Adipocyte (in vitro differentiated cells): ENCODE measurements at regions not wholly inside any gene's neighbourhood (a gene's known extent, or its start where the extent isn't known, plus 50 kb on each side); places are given as distances from the start of the nearest gene placed in this dataset.
"Not testable (repeated sequence)": the region's sequence is repeated elsewhere in the genome, so short reads cannot be mapped to it uniquely, and the experiment has no call there.

Experiments used
- DNase-seq: peaks from one replicate; pipeline ENCODE4 v3.0.0-alpha.2; 2015; ENCODE audit warnings: low read depth
- H3K27me3 ChIP-seq: replicated peaks from 2 replicates; pipeline ENCODE4 v1.7.0; 2013; ENCODE audit warnings: mild to moderate bottlenecking, low read length, moderate library complexity; ENCODE audit not compliant: control insufficient read depth, insufficient read depth
- H3K36me3 ChIP-seq: 2 replicates; pipeline ENCODE4 v1.7.0; 2013; ENCODE audit warnings: low read length, mild to moderate bottlenecking, moderate library complexity; ENCODE audit not compliant: control insufficient read depth, insufficient read depth, severe bottlenecking
- H3K4me1 ChIP-seq: 2 replicates; pipeline ENCODE4 v1.7.0; 2013; ENCODE audit warnings: mild to moderate bottlenecking, low read length, moderate library complexity; ENCODE audit not compliant: control insufficient read depth, insufficient read depth
- H3K4me3 ChIP-seq: 2 replicates; pipeline ENCODE4 v1.7.0; 2013; ENCODE audit warnings: mild to moderate bottlenecking, low read length, moderate library complexity
- H3K9ac ChIP-seq: 2 replicates; pipeline ENCODE4 v1.7.0; 2013; ENCODE audit warnings: mild to moderate bottlenecking, low read length, moderate library complexity
- H3K9me3 ChIP-seq: 2 replicates; pipeline ENCODE4 v1.7.0; 2013; ENCODE audit warnings: mild to moderate bottlenecking, low read length, moderate library complexity; ENCODE audit not compliant: control insufficient read depth

DNA sequence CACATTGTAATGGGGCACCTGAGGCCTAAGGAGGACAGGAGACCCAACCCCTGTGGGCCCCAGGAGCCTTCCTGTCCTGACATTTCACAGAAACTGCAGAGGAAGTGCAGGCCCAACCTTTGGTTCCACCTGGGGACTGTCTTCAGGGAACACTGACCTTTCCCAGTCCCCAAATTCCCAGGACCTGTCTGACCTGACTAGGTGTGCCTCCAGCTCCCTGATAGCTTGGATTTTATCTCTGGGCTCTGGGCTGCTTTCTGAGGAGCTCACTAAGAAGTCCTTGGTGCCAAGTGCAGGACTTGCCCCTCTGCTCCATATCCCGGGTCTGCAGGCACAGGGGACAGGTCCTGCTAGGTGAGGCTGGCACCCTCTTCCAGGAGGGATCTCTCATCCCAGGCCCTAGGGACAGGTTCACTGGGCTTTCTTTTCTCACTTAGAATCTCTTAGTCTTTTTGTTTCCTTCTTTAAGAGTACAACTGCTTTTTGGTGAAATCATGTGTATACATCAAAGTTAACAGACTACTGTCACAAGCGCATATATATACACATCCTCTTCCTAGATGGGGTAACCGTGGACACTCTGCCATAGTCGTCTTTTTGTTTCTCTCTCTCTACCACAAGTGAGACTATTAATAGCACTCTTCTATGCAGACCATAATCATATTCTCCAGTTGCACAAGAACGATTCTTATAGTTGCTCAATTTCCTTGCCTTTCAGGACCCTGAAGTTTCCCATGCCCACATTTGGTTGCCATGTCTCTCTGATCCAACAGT is 72.0 kb upstream of the IGLL5 start:
- DNase-seq, result no peak
- Histone ChIP-seq H3K27me3 (peaks cover 47% of the 10 kb centered on the region), H3K4me3 (no peak overlapping the region), H3K36me3 (no peaks in the 10 kb centered on the region), H3K9ac (no peak overlapping the region), H3K9me3 (no peaks in the 10 kb centered on the region), H3K4me1 (no peaks in the 10 kb centered on the region)

DNA sequence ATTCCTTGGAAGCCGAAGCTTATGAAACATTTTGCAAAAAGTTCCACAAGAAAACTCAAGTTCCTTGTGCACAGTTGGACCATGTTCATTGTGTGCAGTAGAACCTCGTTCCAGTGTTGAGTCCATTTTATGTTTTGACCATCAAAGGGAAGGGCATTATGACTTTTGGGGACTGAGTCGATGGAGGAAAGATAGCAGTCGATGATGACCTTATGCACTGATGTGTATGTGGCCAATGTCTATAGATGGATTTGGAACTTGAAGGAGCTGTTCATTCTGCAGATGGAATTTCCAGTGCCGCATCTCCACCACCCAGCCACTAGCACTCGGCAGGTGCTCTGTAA is 71.5 kb upstream of the IGLL5 start:
- Histone ChIP-seq H3K9me3 (no peaks in the 10 kb centered on the region), H3K9ac (no peak overlapping the region), H3K4me1 (no peaks in the 10 kb centered on the region), H3K27me3 (peaks cover 49% of the 10 kb centered on the region), H3K4me3 (no peak overlapping the region), H3K36me3 (no peaks in the 10 kb centered on the region)
- DNase-seq, result no peak

DNA sequence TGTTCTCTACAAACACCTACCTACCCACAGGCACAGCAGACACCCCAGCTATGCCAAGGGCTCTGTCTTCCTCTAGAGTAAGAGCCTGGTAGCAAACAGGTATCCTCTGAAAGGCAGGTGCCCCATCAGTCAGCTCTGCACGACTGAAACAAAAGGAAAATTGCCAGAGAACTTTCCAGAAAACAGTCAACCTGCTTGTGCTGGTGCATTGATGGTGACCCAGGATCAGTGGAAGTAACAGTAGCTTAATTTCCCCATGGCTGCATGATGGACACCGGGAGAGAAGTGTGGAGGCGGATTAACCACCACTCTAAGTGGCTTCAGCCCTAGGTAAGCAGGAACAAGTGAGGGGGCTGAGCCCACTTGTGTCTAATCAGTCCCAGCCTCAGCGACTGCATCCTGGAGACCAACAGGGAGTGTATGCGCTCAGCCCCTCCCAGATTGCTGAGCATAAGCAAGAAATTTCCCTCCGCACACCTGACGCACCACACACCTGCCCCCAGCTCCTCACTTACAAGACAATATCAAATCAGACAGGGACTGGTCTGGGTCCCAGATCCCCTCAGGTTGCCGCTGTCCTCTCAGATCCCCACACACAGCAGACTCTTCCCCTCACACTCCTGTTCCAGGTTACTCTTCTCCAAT is 70.7 kb upstream of the IGLL5 start:
- Histone ChIP-seq H3K36me3 (no peaks in the 10 kb centered on the region), H3K27me3 (peaks cover 49% of the 10 kb centered on the region), H3K4me3 (no peak overlapping the region), H3K4me1 (no peaks in the 10 kb centered on the region), H3K9me3 (no peaks in the 10 kb centered on the region), H3K9ac (no peak overlapping the region)
- no peak for DNase-seq

DNA sequence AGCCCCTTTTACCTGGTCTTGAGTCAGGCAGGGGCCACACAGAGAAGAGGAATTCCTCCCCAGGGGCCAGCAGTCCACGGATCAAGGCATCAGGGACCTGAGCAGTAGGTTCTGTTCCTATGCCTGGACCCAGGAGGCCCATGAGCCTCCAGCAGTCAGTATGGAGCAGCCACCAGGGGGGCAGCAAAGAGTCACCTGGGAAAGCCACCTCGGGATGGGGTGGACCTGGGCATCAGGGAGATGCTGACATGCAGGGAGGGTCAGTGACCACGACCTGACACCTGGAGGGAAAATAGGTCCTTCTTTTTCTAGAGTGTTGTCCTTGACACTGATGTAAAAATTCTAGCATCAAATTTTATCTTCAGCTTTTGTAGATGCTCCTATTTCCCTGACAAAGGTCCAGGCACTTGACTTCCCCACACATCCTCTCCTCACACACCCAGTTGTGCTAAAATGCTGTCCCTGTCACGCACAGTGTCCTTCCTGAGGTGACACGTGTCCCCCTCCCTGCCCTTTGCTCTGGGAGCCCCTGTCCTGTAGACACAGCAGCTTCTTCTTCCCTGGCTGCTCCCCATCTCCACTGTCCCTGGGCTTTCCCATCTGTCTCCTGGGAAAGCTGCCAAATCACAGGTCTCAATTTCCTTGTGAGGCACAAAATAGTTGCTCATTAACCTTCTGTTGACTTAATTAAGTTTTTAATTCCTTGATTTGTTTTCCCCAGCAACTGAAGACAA is 70.0 kb upstream of the IGLL5 start:
- Histone ChIP-seq H3K27me3 (peaks cover 49% of the 10 kb centered on the region), H3K9me3 (no peaks in the 10 kb centered on the region), H3K4me3 (no peak overlapping the region), H3K36me3 (no peaks in the 10 kb centered on the region), H3K9ac (no peak overlapping the region), H3K4me1 (no peaks in the 10 kb centered on the region)
- DNase-seq, result no peak

DNA sequence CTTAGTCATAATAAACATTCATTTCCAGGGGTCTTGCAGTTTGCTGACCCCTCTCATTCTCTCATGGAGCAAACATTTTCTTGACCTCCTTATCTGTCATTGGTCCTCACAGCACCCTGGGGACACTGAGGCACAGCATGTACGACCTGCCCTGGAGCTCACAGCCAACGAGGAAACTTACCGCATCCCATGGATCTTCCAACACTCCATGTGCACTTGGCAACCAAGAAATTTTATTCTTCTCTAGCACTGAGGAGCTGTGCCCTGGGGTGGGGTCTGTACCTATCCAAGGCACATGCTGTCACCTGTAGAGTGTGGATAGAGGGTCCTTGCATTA is 69.4 kb upstream of the IGLL5 start:
- H3K4me3 ChIP-seq, result no peak overlapping the region
- H3K27me3 ChIP-seq, result peaks cover 45% of the 10 kb centered on the region
- no peak for DNase-seq
- no peaks in the 10 kb centered on the region for H3K36me3 ChIP-seq
- no peaks in the 10 kb centered on the region for H3K4me1 ChIP-seq
- H3K9ac ChIP-seq, result no peak overlapping the region
- no peaks in the 10 kb centered on the region for H3K9me3 ChIP-seq

DNA sequence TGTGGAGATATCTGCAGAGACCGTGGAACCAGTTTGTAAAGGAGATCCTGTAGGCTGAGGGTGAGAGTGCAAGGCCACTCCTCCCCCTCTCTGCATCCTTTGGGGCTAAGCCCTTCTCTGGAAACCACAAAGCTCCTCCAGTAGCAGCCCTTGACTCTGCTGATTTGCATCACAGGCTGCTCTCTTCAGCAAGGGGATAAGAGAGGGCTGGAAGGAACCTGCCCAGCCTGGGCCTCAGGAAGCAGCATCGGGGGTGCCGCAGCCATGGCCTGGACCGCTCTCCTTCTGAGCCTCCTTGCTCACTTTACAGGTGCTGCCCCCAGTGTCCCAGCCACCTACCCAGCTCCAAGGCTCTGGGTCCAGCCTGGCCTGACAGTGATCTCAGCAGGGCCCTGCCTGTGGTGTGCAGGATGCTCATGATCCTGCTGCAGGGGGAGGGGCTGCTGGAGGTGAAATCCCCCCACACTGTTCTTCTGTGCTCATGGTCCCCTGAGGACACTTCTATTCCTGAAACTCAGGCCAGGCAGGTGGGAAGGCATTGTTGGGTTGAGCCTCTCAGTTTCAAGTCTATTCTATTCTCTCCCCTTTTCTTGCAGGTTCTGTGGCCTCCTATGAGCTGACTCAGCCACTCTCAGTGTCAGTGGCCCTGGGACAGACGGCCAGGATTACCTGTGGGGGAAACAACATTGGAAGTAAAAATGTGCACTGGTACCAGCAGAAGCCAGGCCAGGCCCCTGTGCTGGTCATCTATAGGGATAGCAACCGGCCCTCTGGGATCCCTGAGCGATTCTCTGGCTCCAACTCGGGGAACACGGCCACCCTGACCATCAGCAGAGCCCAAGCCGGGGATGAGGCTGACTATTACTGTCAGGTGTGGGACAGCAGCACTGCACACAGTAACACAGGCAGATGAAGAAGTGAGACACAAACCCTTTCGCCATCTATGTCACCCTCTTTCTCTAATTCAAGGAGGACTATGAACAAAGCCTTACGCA is 68.5 kb upstream of the IGLL5 start:
- Histone ChIP-seq H3K27me3 (peaks cover 47% of the 10 kb centered on the region), H3K9me3 (no peaks in the 10 kb centered on the region), H3K9ac (no peak overlapping the region), H3K36me3 (no peaks in the 10 kb centered on the region), H3K4me3 (no peak overlapping the region), H3K4me1 (no peaks in the 10 kb centered on the region)
- DNase-seq, result no peak

DNA sequence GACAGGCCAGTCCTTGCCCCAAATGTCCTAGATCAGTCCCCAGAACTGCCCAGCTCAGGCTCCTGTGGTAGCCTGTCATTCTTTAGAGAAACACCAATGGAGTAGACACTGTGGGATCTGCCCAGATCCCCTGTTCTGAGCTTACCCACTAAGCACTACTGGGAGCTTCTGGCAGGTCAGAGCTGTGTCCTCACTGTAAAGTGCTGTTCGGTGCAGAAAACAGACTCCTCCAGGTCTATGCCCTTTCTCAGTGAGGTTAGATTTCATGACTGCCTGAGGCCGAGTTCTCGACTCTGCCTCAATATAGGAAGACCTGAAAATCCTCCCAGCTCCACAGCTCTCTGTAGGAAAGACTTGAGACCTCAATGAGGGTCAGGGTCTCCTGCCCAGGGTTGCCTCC is 67.5 kb upstream of the IGLL5 start:
- no peak for DNase-seq
- H3K36me3 ChIP-seq, result no peaks in the 10 kb centered on the region
- no peak overlapping the region for H3K4me3 ChIP-seq
- no peaks in the 10 kb centered on the region for H3K9me3 ChIP-seq
- H3K4me1 ChIP-seq, result no peaks in the 10 kb centered on the region
- peaks cover 41% of the 10 kb centered on the region for H3K27me3 ChIP-seq
- H3K9ac ChIP-seq, result no peak overlapping the region

DNA sequence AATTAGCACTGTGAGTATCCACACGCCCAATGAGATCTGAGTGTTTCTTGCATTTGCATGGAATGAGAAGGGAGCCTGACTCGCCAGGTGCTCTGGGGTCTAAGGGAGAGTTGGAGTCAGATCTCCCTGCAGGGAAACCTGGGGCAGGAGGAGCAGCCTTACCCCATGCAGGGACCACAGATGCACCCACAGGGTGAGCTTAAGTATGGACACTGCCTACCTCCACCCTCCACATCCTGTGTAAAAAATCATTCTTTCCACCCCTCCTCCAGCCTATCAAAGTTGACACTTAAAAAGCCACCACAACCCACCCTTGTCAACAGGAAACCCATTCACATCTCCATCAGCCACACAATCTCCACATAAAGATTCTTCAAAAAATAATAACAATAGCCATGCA is 67.0 kb upstream of the IGLL5 start:
- no peaks in the 10 kb centered on the region for H3K36me3 ChIP-seq
- H3K27me3 ChIP-seq, result peaks cover 38% of the 10 kb centered on the region
- no peaks in the 10 kb centered on the region for H3K9me3 ChIP-seq
- H3K4me3 ChIP-seq, result no peak overlapping the region
- H3K9ac ChIP-seq, result no peak overlapping the region
- no peak for DNase-seq
- no peaks in the 10 kb centered on the region for H3K4me1 ChIP-seq

DNA sequence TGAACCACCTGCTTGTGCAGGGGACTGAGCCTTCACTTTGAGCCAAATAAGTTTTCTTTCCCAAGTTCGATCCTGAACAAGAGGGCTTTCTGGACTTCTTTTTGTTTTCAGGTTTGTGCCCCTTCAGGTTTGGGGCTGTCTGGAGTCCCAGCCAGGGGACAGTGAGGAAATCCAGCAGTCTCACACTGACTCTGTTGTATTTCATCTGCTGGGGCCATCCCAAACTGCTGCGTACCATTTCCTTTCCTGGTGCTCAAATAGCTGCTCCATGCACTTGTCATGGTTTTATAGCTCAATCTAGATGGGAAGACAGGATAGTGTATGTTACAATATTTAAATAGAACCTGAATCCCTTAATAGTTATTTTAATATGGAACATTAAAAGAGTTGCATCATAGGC is 66.3 kb upstream of the IGLL5 start:
- no peak overlapping the region for H3K4me3 ChIP-seq
- no peak overlapping the region for H3K9ac ChIP-seq
- H3K27me3 ChIP-seq, result peaks cover 35% of the 10 kb centered on the region

DNA sequence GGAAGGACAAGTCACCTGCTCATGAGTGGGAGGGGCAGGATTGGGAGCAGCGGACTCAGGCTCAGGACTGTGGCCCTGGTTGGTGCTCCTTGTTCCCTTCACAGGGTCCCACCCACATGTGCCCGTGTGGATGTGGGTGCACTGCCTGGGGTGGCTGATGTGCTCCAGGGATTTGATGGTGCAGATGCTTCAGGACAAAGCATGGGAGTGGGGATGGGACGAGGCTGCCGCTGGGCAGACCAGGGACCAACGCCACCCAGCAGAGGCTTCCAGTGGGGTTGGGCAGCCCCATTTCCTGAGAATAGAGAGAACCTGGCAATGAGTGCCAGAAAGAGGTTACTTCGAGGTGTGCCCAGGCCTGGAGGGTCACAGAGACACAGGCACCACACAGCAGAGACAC is 65.5 kb upstream of the IGLL5 start:
- no peak for DNase-seq
- Histone ChIP-seq H3K9ac (no peak overlapping the region), H3K9me3 (no peaks in the 10 kb centered on the region), H3K27me3 (peaks cover 33% of the 10 kb centered on the region), H3K4me3 (no peak overlapping the region), H3K4me1 (no peaks in the 10 kb centered on the region), H3K36me3 (no peaks in the 10 kb centered on the region)

More for the DNA sequence above, 66.3 kb upstream of the IGLL5 start:
- no peak for DNase-seq
- Histone ChIP-seq H3K36me3 (no peaks in the 10 kb centered on the region), H3K9me3 (no peaks in the 10 kb centered on the region), H3K4me1 (no peaks in the 10 kb centered on the region)

DNA sequence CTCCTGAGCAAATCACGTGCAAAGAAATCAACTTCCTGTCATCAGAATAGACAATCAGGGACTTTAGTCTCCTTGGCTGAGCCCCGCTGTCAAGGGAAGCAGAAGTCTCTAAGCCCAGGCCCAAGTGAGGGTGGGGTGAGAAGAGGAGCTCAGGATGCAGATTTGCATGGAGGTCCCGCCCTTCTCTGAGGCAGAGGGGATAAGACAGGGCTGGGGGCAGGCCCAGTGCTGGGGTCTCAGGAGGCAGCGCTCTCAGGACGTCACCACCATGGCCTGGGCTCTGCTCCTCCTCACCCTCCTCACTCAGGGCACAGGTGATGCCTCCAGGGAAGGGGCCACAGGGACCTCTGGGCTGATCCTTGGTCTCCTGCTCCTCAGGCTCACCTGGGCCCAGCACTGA is 65.1 kb upstream of the IGLL5 start:
- not testable (repeated sequence) for H3K4me3 ChIP-seq, H3K4me1 ChIP-seq, DNase-seq, H3K9me3 ChIP-seq, H3K36me3 ChIP-seq, H3K9ac ChIP-seq
- H3K27me3 ChIP-seq, result peaks cover 34% of the 10 kb centered on the region
